ENCODE measurements at regions not wholly inside any gene's neighbourhood (a gene's known extent, or its start where the extent isn't known, plus 50 kb on each side); places are given as distances from the start of the nearest gene placed in this dataset.

GRCh38 chr4:107562316-107562715 lies 157.7 kb downstream of the PAPSS1 start:
- Histone ChIP-seq H3K4me1 (ENCODE audit: control insufficient read depth in 2 of 2, insufficient read depth in 2 of 2, low read length in 2 of 2) (no peaks in the 10 kb centered on the region), H3K9me3 (ENCODE audit: control insufficient read depth in 2 of 3, low read length in 3 of 3) (no peaks in the 10 kb centered on the region), H3K36me3 (ENCODE audit: control insufficient read depth in 2 of 3, insufficient read depth in 3 of 3, low read length in 3 of 3) (no peaks in the 10 kb centered on the region), H3K27me3 (ENCODE audit: control insufficient read depth in 2 of 2, insufficient read depth in 2 of 2, low read length in 2 of 2) (no peaks in the 10 kb centered on the region), H3K27ac (ENCODE audit: low read depth, low read length) (no peak overlapping the region), H3K4me3 (ENCODE audit: low read length) (no peak overlapping the region)
- Mint-ChIP-seq H3K4me3 (no peak overlapping the region), H3K27me3 (peaks cover 2 to 84% (median 33%) of the 10 kb centered on the region in 5 donors), H3K27ac (no peak overlapping the region), H3K9me3 (peaks cover 0 to 31% (median 17%) of the 10 kb centered on the region in 11 donors), H3K36me3 (peaks cover 0 to 10% (median 0%) of the 10 kb centered on the region in 5 donors), H3K4me1 (no peaks in the 10 kb centered on the region)
- POLR2A ChIA-PET: no interaction called here
- ATAC-seq (no peak), DNase-seq (no peak)
- intact Hi-C loops (cut with micrococcal nuclease): no loop called here
- CTCF ChIA-PET: no interaction called here

GRCh38 chr4:107561481-107561880 lies 158.6 kb downstream of the PAPSS1 start:
- peaks cover 0 to 26% (median 17%) of the 10 kb centered on the region in 11 donors for H3K9me3 Mint-ChIP-seq
- ATAC-seq: no peak
- no peak overlapping the region for H3K4me3 Mint-ChIP-seq
- CTCF ChIA-PET: no interaction called here
- no peaks in the 10 kb centered on the region for H3K27me3 ChIP-seq (ENCODE audit: control insufficient read depth in 2 of 2, insufficient read depth in 2 of 2, low read length in 2 of 2)
- POLR2A ChIA-PET: no interaction called here
- no peaks in the 10 kb centered on the region for H3K4me1 ChIP-seq (ENCODE audit: control insufficient read depth in 2 of 2, insufficient read depth in 2 of 2, low read length in 2 of 2)
- H3K9me3 ChIP-seq (ENCODE audit: control insufficient read depth in 2 of 3, low read length in 3 of 3): no peaks in the 10 kb centered on the region
- H3K36me3 Mint-ChIP-seq: peaks cover 0 to 10% (median 0%) of the 10 kb centered on the region in 5 donors
- intact Hi-C loops (cut with micrococcal nuclease): no loop called here
- H3K27me3 Mint-ChIP-seq: peaks cover 2 to 76% (median 33%) of the 10 kb centered on the region in 5 donors
- H3K4me3 ChIP-seq (ENCODE audit: low read length): no peak overlapping the region
- no peak overlapping the region for H3K27ac ChIP-seq (ENCODE audit: low read depth, low read length)
- H3K36me3 ChIP-seq (ENCODE audit: control insufficient read depth in 2 of 3, insufficient read depth in 3 of 3, low read length in 3 of 3): no peaks in the 10 kb centered on the region
- no peak for DNase-seq
- no peaks in the 10 kb centered on the region for H3K4me1 Mint-ChIP-seq
- no peak overlapping the region for H3K27ac Mint-ChIP-seq

GRCh38 chr4:107559653-107560052 lies 160.4 kb downstream of the PAPSS1 start:
- ChIA-PET POLR2A (no interaction called here), CTCF (no interaction called here)
- H3K4me1 Mint-ChIP-seq: no peaks in the 10 kb centered on the region
- peaks cover 0 to 10% (median 0%) of the 10 kb centered on the region in 5 donors for H3K36me3 Mint-ChIP-seq
- Histone ChIP-seq H3K9me3 (ENCODE audit: control insufficient read depth in 2 of 3, low read length in 3 of 3) (no peaks in the 10 kb centered on the region), H3K4me1 (ENCODE audit: control insufficient read depth in 2 of 2, insufficient read depth in 2 of 2, low read length in 2 of 2) (no peaks in the 10 kb centered on the region), H3K27ac (ENCODE audit: low read depth, low read length) (no peak overlapping the region), H3K27me3 (ENCODE audit: control insufficient read depth in 2 of 2, insufficient read depth in 2 of 2, low read length in 2 of 2) (no peaks in the 10 kb centered on the region), H3K4me3 (ENCODE audit: low read length) (no peak overlapping the region), H3K36me3 (ENCODE audit: control insufficient read depth in 2 of 3, insufficient read depth in 3 of 3, low read length in 3 of 3) (no peaks in the 10 kb centered on the region)
- ATAC-seq (no peak), DNase-seq (no peak)
- intact Hi-C loops (cut with micrococcal nuclease): no loop called here
- H3K4me3 Mint-ChIP-seq: no peak overlapping the region
- H3K9me3 Mint-ChIP-seq: peaks cover 0 to 29% (median 18%) of the 10 kb centered on the region in 11 donors
- H3K27ac Mint-ChIP-seq: no peak overlapping the region
- H3K27me3 Mint-ChIP-seq: peaks cover 2 to 68% (median 33%) of the 10 kb centered on the region in 5 donors

- Histone ChIP-seq H3K27ac (ENCODE audit: low read depth, low read length) (no peak overlapping the region), H3K9me3 (ENCODE audit: control insufficient read depth in 2 of 3, low read length in 3 of 3) (no peaks in the 10 kb centered on the region), H3K4me3 (ENCODE audit: low read length) (no peak overlapping the region), H3K27me3 (ENCODE audit: control insufficient read depth in 2 of 2, insufficient read depth in 2 of 2, low read length in 2 of 2) (peaks cover 0 to 4% of the 10 kb centered on the region in 2 donors), H3K36me3 (ENCODE audit: control insufficient read depth in 2 of 3, insufficient read depth in 3 of 3, low read length in 3 of 3) (no peaks in the 10 kb centered on the region), H3K4me1 (ENCODE audit: control insufficient read depth in 2 of 2, insufficient read depth in 2 of 2, low read length in 2 of 2) (no peaks in the 10 kb centered on the region)
- Mint-ChIP-seq H3K4me3 (no peak overlapping the region), H3K36me3 (no peaks in the 10 kb centered on the region), H3K4me1 (peaks cover 0 to 6% (median 0%) of the 10 kb centered on the region in 7 donors), H3K27ac (no peak overlapping the region), H3K9me3 (peaks cover 0 to 8% (median 2%) of the 10 kb centered on the region in 11 donors), H3K27me3 (no peaks in the 10 kb centered on the region)
- intact Hi-C loops (cut with micrococcal nuclease): no loop called here
- POLR2A ChIA-PET: no interaction called here
- DNase-seq: no peak
- CTCF ChIA-PET: interaction anchor here (0.6 kb wide), 1 partner anchor 405 kb away, joined by 3 read pairs; no protein-coding TSS in a partner anchor
- ATAC-seq: no peak
Observed at GRCh38 chr4:107552306-107552705, 167.7 kb downstream of the PAPSS1 start.

- no peaks in the 10 kb centered on the region for H3K4me1 ChIP-seq (ENCODE audit: control insufficient read depth in 2 of 2, insufficient read depth in 2 of 2, low read length in 2 of 2)
- no peaks in the 10 kb centered on the region for H3K9me3 ChIP-seq (ENCODE audit: control insufficient read depth in 2 of 3, low read length in 3 of 3)
- CTCF ChIA-PET: no interaction called here
- H3K27me3 ChIP-seq (ENCODE audit: control insufficient read depth in 2 of 2, insufficient read depth in 2 of 2, low read length in 2 of 2): peaks cover 0 to 4% of the 10 kb centered on the region in 2 donors
- Mint-ChIP-seq H3K4me1 (peaks cover 0 to 6% (median 0%) of the 10 kb centered on the region in 7 donors), H3K27me3 (no peaks in the 10 kb centered on the region), H3K36me3 (no peaks in the 10 kb centered on the region), H3K27ac (no peak overlapping the region), H3K9me3 (peaks cover 0 to 2% (median 0%) of the 10 kb centered on the region in 11 donors), H3K4me3 (no peak overlapping the region)
- no peak overlapping the region for H3K4me3 ChIP-seq (ENCODE audit: low read length)
- DNase-seq: no peak
- intact Hi-C loops (cut with micrococcal nuclease): no loop called here
- H3K27ac ChIP-seq (ENCODE audit: low read depth, low read length): no peak overlapping the region
- POLR2A ChIA-PET: no interaction called here
- no peak for ATAC-seq
- no peaks in the 10 kb centered on the region for H3K36me3 ChIP-seq (ENCODE audit: control insufficient read depth in 2 of 3, insufficient read depth in 3 of 3, low read length in 3 of 3)
Observed at GRCh38 chr4:107548211-107548905, 171.7 kb downstream of the PAPSS1 start.

- ChIA-PET CTCF (interaction anchor here (0.6 kb wide), 1 partner anchor 76 kb away, joined by 3 read pairs; no protein-coding TSS in a partner anchor), POLR2A (no interaction called here)
- no peaks in the 10 kb centered on the region for H3K36me3 Mint-ChIP-seq
- no peak overlapping the region for H3K27ac ChIP-seq (ENCODE audit: low read depth, low read length)
- no peak overlapping the region for H3K27ac Mint-ChIP-seq
- H3K4me1 ChIP-seq (ENCODE audit: control insufficient read depth in 2 of 2, insufficient read depth in 2 of 2, low read length in 2 of 2): no peaks in the 10 kb centered on the region
- peaks cover 0 to 2% (median 0%) of the 10 kb centered on the region in 11 donors for H3K9me3 Mint-ChIP-seq
- no peak overlapping the region for H3K4me3 Mint-ChIP-seq
- no peak overlapping the region for H3K4me3 ChIP-seq (ENCODE audit: low read length)
- H3K36me3 ChIP-seq (ENCODE audit: control insufficient read depth in 2 of 3, insufficient read depth in 3 of 3, low read length in 3 of 3): no peaks in the 10 kb centered on the region
- ATAC-seq: no peak
- H3K27me3 Mint-ChIP-seq: peaks cover under 1 to 2% (median 2%) of the 10 kb centered on the region in 5 donors
- no peaks in the 10 kb centered on the region for H3K9me3 ChIP-seq (ENCODE audit: control insufficient read depth in 2 of 3, low read length in 3 of 3)
- H3K4me1 Mint-ChIP-seq: peaks cover 0 to 6% (median 0%) of the 10 kb centered on the region in 7 donors
- intact Hi-C loops (cut with micrococcal nuclease): no loop called here
- DNase-seq: no peak
- H3K27me3 ChIP-seq (ENCODE audit: control insufficient read depth in 2 of 2, insufficient read depth in 2 of 2, low read length in 2 of 2): peaks cover 0 to 4% of the 10 kb centered on the region in 2 donors
Observed at GRCh38 chr4:107546638-107547037, 173.4 kb downstream of the PAPSS1 start.

- no peaks in the 10 kb centered on the region for H3K36me3 Mint-ChIP-seq
- ATAC-seq: no peak
- H3K9me3 ChIP-seq (ENCODE audit: control insufficient read depth in 2 of 3, low read length in 3 of 3): no peaks in the 10 kb centered on the region
- H3K27ac ChIP-seq (ENCODE audit: low read depth, low read length): no peak overlapping the region
- no peaks in the 10 kb centered on the region for H3K27me3 ChIP-seq (ENCODE audit: control insufficient read depth in 2 of 2, insufficient read depth in 2 of 2, low read length in 2 of 2)
- peaks cover 4 to 11% (median 7%) of the 10 kb centered on the region in 5 donors for H3K27me3 Mint-ChIP-seq
- H3K4me1 Mint-ChIP-seq: no peaks in the 10 kb centered on the region
- H3K4me3 Mint-ChIP-seq: no peak overlapping the region
- DNase-seq: no peak
- CTCF ChIA-PET: no interaction called here
- no peaks in the 10 kb centered on the region for H3K9me3 Mint-ChIP-seq
- H3K36me3 ChIP-seq (ENCODE audit: control insufficient read depth in 2 of 3, insufficient read depth in 3 of 3, low read length in 3 of 3): no peaks in the 10 kb centered on the region
- no peak overlapping the region for H3K27ac Mint-ChIP-seq
- POLR2A ChIA-PET: no interaction called here
- H3K4me1 ChIP-seq (ENCODE audit: control insufficient read depth in 2 of 2, insufficient read depth in 2 of 2, low read length in 2 of 2): no peaks in the 10 kb centered on the region
- intact Hi-C loops (cut with micrococcal nuclease): no loop called here
- no peak overlapping the region for H3K4me3 ChIP-seq (ENCODE audit: low read length)
Observed at GRCh38 chr4:107541511-107541910, 178.5 kb downstream of the PAPSS1 start.
